Colon (tissue), 2 donors: ENCODE measurements at regions not wholly inside any gene's neighbourhood (a gene's known extent, or its start where the extent isn't known, plus 50 kb on each side); places are given as distances from the start of the nearest gene placed in this dataset.
A peak's percentile ranks its signal among the peaks of the same experiment; 100 is the strongest.

Experiments used
- FAIRE-seq: peaks from 2 replicates; lab custom pipeline; 2012; peaks lifted over from hg19 to GRCh38; lab: Jason Lieb, UNC
- donor health status: control.
- donor health status: control.

GRCh38 chr9:2453106-2453505 lies 168.5 kb upstream of the VLDLR start:
- FAIRE-seq = no peak

- no peak for FAIRE-seq
Measured at GRCh38 chr9:2453701-2454100, 167.9 kb upstream of the VLDLR start.

- FAIRE-seq = no peak
Measured at GRCh38 chr9:2459756-2460155, 161.8 kb upstream of the VLDLR start.

- FAIRE-seq = no peak
Measured at GRCh38 chr9:2461892-2462291, 159.7 kb upstream of the VLDLR start.

- no peak for FAIRE-seq
Measured at GRCh38 chr9:2464624-2465023, 157.0 kb upstream of the VLDLR start.

GRCh38 chr9:2465516-2465915 lies 156.1 kb upstream of the VLDLR start:
- no peak for FAIRE-seq

GRCh38 chr9:2465921-2466460 lies 155.6 kb upstream of the VLDLR start:
- peak; percentile 75 for FAIRE-seq

GRCh38 chr9:2466703-2467102 lies 154.9 kb upstream of the VLDLR start:
- FAIRE-seq = no peak

- FAIRE-seq = no peak
Measured at GRCh38 chr9:2469681-2470221, 151.8 kb upstream of the VLDLR start.

GRCh38 chr9:2473681-2474080 lies 147.9 kb upstream of the VLDLR start:
- no peak for FAIRE-seq

- FAIRE-seq = no peak
Measured at GRCh38 chr9:2477755-2478154, 143.8 kb upstream of the VLDLR start.

- FAIRE-seq = no peak
Measured at GRCh38 chr9:2478421-2478820, 143.2 kb upstream of the VLDLR start.

- no peak for FAIRE-seq
Measured at GRCh38 chr9:2479056-2479565, 142.5 kb upstream of the VLDLR start.

GRCh38 chr9:2480255-2480837 lies 141.2 kb upstream of the VLDLR start:
- no peak for FAIRE-seq

GRCh38 chr9:2481216-2481615 lies 140.4 kb upstream of the VLDLR start:
- FAIRE-seq = no peak

- FAIRE-seq = no peak
Measured at GRCh38 chr9:2486988-2487387, 134.6 kb upstream of the VLDLR start.

- no peak for FAIRE-seq
Measured at GRCh38 chr9:2489838-2490314, 131.7 kb upstream of the VLDLR start.

GRCh38 chr9:2492161-2492560 lies 129.4 kb upstream of the VLDLR start:
- FAIRE-seq = no peak

GRCh38 chr9:2493109-2493508 lies 128.5 kb upstream of the VLDLR start:
- FAIRE-seq = no peak

GRCh38 chr9:2493529-2493928 lies 128.1 kb upstream of the VLDLR start:
- no peak for FAIRE-seq

- no peak for FAIRE-seq
Measured at GRCh38 chr9:2494562-2494961, 127.0 kb upstream of the VLDLR start.

- FAIRE-seq = no peak
Measured at GRCh38 chr9:2495221-2496005, 126.2 kb upstream of the VLDLR start.

- no peak for FAIRE-seq
Measured at GRCh38 chr9:2496169-2496568, 125.4 kb upstream of the VLDLR start.
